ENCODE measurements at regions not wholly inside any gene's neighbourhood (a gene's known extent, or its start where the extent isn't known, plus 50 kb on each side); places are given as distances from the start of the nearest gene placed in this dataset.

- TF ChIP-seq TAF1 (IDR thresholded peaks at IDR 0.05; ENCODE audit: low read depth) (no peak), RAD21 (conservative IDR thresholded peaks at IDR 0.05) (no peak), CTCF (IDR thresholded peaks at IDR 0.05; ENCODE audit: poor library complexity, severe bottlenecking) (no peak)
Observed at GRCh38 chr13:70844391-70845108, 736.3 kb upstream of the KLHL1 start.

Data from neural cell (in vitro differentiated cells).